DND-41 (cell line): ENCODE measurements at regions not wholly inside any gene's neighbourhood (a gene's known extent, or its start where the extent isn't known, plus 50 kb on each side); places are given as distances from the start of the nearest gene placed in this dataset.

Experiments used
- ATAC-seq: fragments of 200-7000 bp; cut with Tn5 transposase; 3 replicates; pipeline ENCODE4 v1.9.1; 2021; ENCODE audit warnings: low read depth; ENCODE audit not compliant: insufficient read depth
- DNase-seq: peaks from one replicate; pipeline ENCODE4 v3.0.0-alpha.2; 2020
- H2AFZ ChIP-seq: 2 replicates; pipeline ENCODE4 v1.6.0; 2012; ENCODE audit warnings: low read depth, low read length
- H3K27ac ChIP-seq: 2 replicates; pipeline ENCODE4 v1.5.1; 2012; ENCODE audit warnings: low read length, inconsistent platforms
- H3K27me3 ChIP-seq: fragments of 200-600 bp; sonication (generic); 2 replicates; pipeline ENCODE4 v1.6.0; 2012; ENCODE audit warnings: low read length, mild to moderate bottlenecking, inconsistent platforms; ENCODE audit not compliant: insufficient read depth, poor library complexity
- H3K36me3 ChIP-seq: 2 replicates; pipeline ENCODE4 v1.5.1; 2012; ENCODE audit warnings: low read length, inconsistent platforms; ENCODE audit not compliant: insufficient read depth
- H3K4me1 ChIP-seq: 2 replicates; pipeline ENCODE4 v1.5.1; 2012; ENCODE audit warnings: mild to moderate bottlenecking, low read length; ENCODE audit not compliant: insufficient read depth
- H3K4me2 ChIP-seq: 2 replicates; pipeline ENCODE4 v1.6.0; 2012; ENCODE audit warnings: mild to moderate bottlenecking, moderate library complexity, low read length, inconsistent platforms; ENCODE audit not compliant: insufficient read depth
- H3K4me3 ChIP-seq, 2 experiments: fragments of 200-600 bp in 1 of 2; shearing (Covaris generic) in 1 of 2; 2 replicates each; pipeline ENCODE4 v1.5.1; 2012 to 2016; ENCODE audit warnings: inconsistent platforms in 2 of 2, low read length in 2 of 2, mild to moderate bottlenecking in 2 of 2, low read depth in 1 of 2, moderate library complexity in 1 of 2
- H3K79me2 ChIP-seq: 2 replicates; pipeline ENCODE4 v1.6.0; 2012; ENCODE audit warnings: low read length, inconsistent platforms; ENCODE audit not compliant: insufficient read depth
- H3K9ac ChIP-seq: 2 replicates; pipeline ENCODE4 v1.6.0; 2012; ENCODE audit warnings: low read depth, mild to moderate bottlenecking, inconsistent platforms, low read length, moderate library complexity
- H3K9me3 ChIP-seq: 2 replicates; pipeline ENCODE4 v1.5.1; 2012; ENCODE audit warnings: low read length, moderate library complexity, mild to moderate bottlenecking, inconsistent platforms; ENCODE audit not compliant: insufficient read depth, severe bottlenecking
- H4K20me1 ChIP-seq: 2 replicates; pipeline ENCODE4 v1.6.0; 2012; ENCODE audit warnings: low read length; ENCODE audit not compliant: insufficient read depth
- EZH2 ChIP-seq: IDR thresholded peaks from 3 replicates; pipeline ENCODE4 v1.6.1; 2012; ENCODE audit warnings: borderline replicate concordance, low read depth, mild to moderate bottlenecking, moderate library complexity, low read length, inconsistent platforms; ENCODE audit not compliant: severe bottlenecking
- TF ChIP-seq, protein P1 (sequence below): IDR thresholded peaks from 2 replicates; pipeline ENCODE4 v1.5.1; 2012; ENCODE audit warnings: borderline replicate concordance, low read length, moderate library complexity, mild to moderate bottlenecking; ENCODE audit not compliant: poor library complexity, severe bottlenecking; ENCODE audit errors: extremely low read depth

DNA sequence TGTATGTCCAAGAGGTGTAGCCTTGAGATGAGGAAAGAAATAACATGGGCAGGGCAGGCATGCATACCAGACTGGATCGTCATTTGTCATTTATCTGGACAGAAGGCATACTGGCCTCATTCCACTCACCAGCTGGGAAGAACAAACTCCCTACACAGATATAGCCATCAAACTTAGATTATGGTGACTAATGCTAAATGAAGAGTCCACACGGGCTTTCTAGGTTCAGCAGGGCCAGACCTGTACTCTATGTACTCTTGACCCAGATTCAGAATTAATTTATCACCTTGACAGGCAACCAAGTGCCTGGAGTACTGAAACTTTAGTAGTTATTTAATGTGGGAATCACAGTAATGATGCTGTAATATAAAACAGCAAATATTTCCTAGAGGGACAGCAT, 164.3 kb upstream of the IL12A start:
- TF ChIP-seq, protein P1, sequence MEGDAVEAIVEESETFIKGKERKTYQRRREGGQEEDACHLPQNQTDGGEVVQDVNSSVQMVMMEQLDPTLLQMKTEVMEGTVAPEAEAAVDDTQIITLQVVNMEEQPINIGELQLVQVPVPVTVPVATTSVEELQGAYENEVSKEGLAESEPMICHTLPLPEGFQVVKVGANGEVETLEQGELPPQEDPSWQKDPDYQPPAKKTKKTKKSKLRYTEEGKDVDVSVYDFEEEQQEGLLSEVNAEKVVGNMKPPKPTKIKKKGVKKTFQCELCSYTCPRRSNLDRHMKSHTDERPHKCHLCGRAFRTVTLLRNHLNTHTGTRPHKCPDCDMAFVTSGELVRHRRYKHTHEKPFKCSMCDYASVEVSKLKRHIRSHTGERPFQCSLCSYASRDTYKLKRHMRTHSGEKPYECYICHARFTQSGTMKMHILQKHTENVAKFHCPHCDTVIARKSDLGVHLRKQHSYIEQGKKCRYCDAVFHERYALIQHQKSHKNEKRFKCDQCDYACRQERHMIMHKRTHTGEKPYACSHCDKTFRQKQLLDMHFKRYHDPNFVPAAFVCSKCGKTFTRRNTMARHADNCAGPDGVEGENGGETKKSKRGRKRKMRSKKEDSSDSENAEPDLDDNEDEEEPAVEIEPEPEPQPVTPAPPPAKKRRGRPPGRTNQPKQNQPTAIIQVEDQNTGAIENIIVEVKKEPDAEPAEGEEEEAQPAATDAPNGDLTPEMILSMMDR = no peak
- no peak for TF ChIP-seq EZH2
- Histone ChIP-seq H3K79me2 (no peaks in the 10 kb centered on the region), H3K9me3 (no peaks in the 10 kb centered on the region), H3K4me3 (no peak overlapping the region), H4K20me1 (no peaks in the 10 kb centered on the region), H2AFZ (no peak overlapping the region), H3K36me3 (no peaks in the 10 kb centered on the region), H3K27ac (no peak overlapping the region), H3K4me1 (no peaks in the 10 kb centered on the region), H3K4me2 (no peak overlapping the region), H3K27me3 (no peaks in the 10 kb centered on the region), H3K9ac (no peak overlapping the region)
- ATAC-seq = no peak
- DNase-seq = no peak

DNA sequence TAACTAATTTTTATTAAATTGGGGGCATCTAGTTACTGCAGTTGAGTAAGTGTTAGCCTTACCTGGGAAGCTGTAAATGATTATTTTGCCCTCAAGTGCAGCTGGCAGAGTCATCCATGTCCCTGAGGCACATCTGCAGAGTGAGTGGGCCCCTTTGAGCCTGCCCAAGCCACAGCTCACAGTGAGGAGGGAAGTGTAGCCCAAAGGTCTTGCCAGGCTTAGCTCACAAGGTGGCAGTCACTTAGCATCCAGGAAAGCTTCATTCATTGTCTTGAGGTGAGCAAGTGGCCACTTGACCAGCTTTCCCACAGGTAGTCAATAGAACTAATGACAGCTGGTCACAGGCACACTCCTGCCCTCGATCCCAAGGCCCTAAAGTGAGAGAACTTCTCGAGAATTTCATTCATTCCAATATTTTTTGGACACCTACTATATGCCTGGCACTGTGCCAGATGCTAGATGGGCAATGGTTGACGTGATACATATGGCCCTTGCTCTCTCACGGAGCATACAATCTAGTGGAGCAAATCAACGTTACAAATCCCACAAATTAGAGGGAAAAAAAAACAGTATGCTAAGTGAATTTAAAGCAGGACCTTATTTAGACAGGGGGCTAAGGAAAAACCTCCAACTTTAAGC, 163.3 kb upstream of the IL12A start:
- Histone ChIP-seq H2AFZ (no peak overlapping the region), H3K36me3 (no peaks in the 10 kb centered on the region), H3K27ac (no peak overlapping the region), H3K4me3 (no peak overlapping the region), H3K27me3 (no peaks in the 10 kb centered on the region), H4K20me1 (no peaks in the 10 kb centered on the region), H3K4me2 (no peak overlapping the region), H3K9ac (no peak overlapping the region), H3K4me1 (no peaks in the 10 kb centered on the region), H3K9me3 (no peaks in the 10 kb centered on the region), H3K79me2 (no peaks in the 10 kb centered on the region)
- TF ChIP-seq, protein P1 = no peak
- TF ChIP-seq EZH2 = no peak
- ATAC-seq (no peak; the same call in 2 of the 3 replicates), DNase-seq (no peak)

DNA sequence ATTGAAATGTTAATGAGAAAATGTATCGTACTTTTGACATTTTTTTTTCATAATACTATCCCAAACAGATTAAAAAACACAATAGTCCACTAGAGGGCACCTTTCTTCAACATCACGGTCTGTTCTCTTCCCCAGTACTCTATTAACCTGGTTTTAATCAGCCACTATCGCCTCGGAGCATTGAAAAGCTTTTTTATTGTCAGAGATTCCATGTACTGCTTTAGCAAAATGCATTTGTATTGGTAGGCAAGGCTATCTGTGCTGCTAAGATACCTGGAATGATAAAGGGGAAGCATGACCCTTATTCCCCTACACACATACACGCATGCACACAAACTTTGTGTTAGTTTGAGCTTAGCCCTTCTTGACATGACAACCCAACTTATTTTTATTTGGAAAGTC, 160.1 kb upstream of the IL12A start:
- Histone ChIP-seq H2AFZ (no peak overlapping the region), H3K27me3 (no peaks in the 10 kb centered on the region), H3K36me3 (no peaks in the 10 kb centered on the region), H4K20me1 (no peaks in the 10 kb centered on the region; the same call in 1 of the 2 replicates), H3K4me3 (no peak overlapping the region), H3K4me2 (no peak overlapping the region), H3K4me1 (no peaks in the 10 kb centered on the region; the same call in 1 of the 2 replicates), H3K9me3 (no peaks in the 10 kb centered on the region), H3K9ac (no peak overlapping the region), H3K27ac (no peak overlapping the region), H3K79me2 (no peaks in the 10 kb centered on the region)
- ATAC-seq (peak; percentile 64; the same call in 1 of the 3 replicates), DNase-seq (no peak)
- TF ChIP-seq, protein P1 = peak; percentile 59
- TF ChIP-seq EZH2 = no peak

DNA sequence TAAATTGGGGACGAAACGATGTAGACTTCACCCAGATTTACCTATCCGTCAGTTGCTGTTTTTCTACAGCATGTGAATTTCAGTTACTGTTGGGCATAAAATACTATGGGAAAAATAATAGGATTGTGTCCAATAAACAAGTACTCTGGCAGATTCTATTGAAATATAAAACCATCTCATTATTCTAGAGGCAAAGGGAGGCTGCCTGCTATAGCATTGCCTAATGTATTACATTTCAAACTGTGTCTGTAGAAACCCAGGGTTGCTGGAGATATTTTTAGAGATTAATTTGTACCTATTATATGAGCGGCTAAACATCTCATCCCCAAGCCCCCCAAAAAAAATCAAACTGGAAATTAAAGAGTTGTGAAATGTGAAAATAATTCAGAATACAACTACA, 159.6 kb upstream of the IL12A start:
- Histone ChIP-seq H3K4me1 (no peaks in the 10 kb centered on the region; the same call in 1 of the 2 replicates), H3K27me3 (no peaks in the 10 kb centered on the region), H3K4me3 (no peak overlapping the region), H3K79me2 (no peaks in the 10 kb centered on the region), H4K20me1 (no peaks in the 10 kb centered on the region; the same call in 1 of the 2 replicates), H3K9me3 (no peaks in the 10 kb centered on the region), H2AFZ (no peak overlapping the region), H3K4me2 (no peak overlapping the region), H3K36me3 (no peaks in the 10 kb centered on the region), H3K9ac (no peak overlapping the region), H3K27ac (no peak overlapping the region)
- no peak for DNase-seq
- ATAC-seq = no peak
- TF ChIP-seq, protein P1 = no peak
- no peak for TF ChIP-seq EZH2
